Mucosa of descending colon (tissue), 3 donors: ENCODE measurements at regions not wholly inside any gene's neighbourhood (a gene's known extent, or its start where the extent isn't known, plus 50 kb on each side); places are given as distances from the start of the nearest gene placed in this dataset.

Experiments
- ATAC-seq: fragments of 200-7000 bp; cut with Tn5 transposase; one replicate; pipeline ENCODE4 v1.9.1; 2020; ENCODE audit warnings: mild to moderate bottlenecking, moderate library complexity
- DNase-seq, 3 donors: peaks; one replicate each; pipeline ENCODE4 v3.0.0-alpha.2; 2020
- H3K36me3 ChIP-seq: fragments of 200-600 bp; one replicate; pipeline ENCODE4 v1.8.0; 2021; ENCODE audit warnings: low read depth, mild to moderate bottlenecking
- H3K4me1 ChIP-seq: fragments of 200-600 bp; one replicate; pipeline ENCODE4 v1.8.0; 2021; ENCODE audit warnings: low read depth, mild to moderate bottlenecking
- H3K4me3 ChIP-seq: fragments of 200-600 bp; one replicate; pipeline ENCODE4 v1.8.0; 2021; ENCODE audit warnings: mild to moderate bottlenecking
- H3K9me3 ChIP-seq: fragments of 200-600 bp; one replicate; pipeline ENCODE4 v1.8.0; 2021; ENCODE audit warnings: mild to moderate bottlenecking
- CTCF ChIP-seq: fragments of 200-600 bp; IDR thresholded peaks from one replicate; pipeline ENCODE4 v1.8.0; 2022; ENCODE audit warnings: antibody characterized with exemption, mild to moderate bottlenecking
- intact Hi-C, 2 donors: fragments of 100-400 bp; cut with DNase I in 1 of 2; cut with micrococcal nuclease in 1 of 2; formaldehyde crosslinking; loops; one replicate each; pipeline versions ENCODE4 v1.11.0 to v1.11.1; 2022; cut with DNase I, micrococcal nuclease
- donor health status: DM: no; HTN: no; CAD: no; lungs with moderate emphysema.
- donor health status: DM: no; HTN: no; CAD: no.
- donor health status: DM: no; HTN: yes; CAD: no.

- Histone ChIP-seq H3K4me1 (no peaks in the 10 kb centered on the region), H3K36me3 (no peaks in the 10 kb centered on the region), H3K9me3 (no peaks in the 10 kb centered on the region), H3K4me3 (no peak overlapping the region)
- intact Hi-C loops, result no loop called here
- no peak for TF ChIP-seq CTCF
- DNase-seq (no peak), ATAC-seq (no peak)
Measured at GRCh38 chr12:131347345-131347714, 363.6 kb upstream of the SFSWAP start.

GRCh38 chr12:131347732-131348131 is 363.2 kb upstream of the SFSWAP start:
- intact Hi-C loops, result no loop called here
- ATAC-seq (no peak), DNase-seq (no peak)
- Histone ChIP-seq H3K4me1 (no peaks in the 10 kb centered on the region), H3K36me3 (no peaks in the 10 kb centered on the region), H3K4me3 (no peak overlapping the region), H3K9me3 (no peaks in the 10 kb centered on the region)
- no peak for TF ChIP-seq CTCF

- DNase-seq (no peak), ATAC-seq (no peak)
- intact Hi-C loops, result no loop called here
- H3K4me1 ChIP-seq, result no peaks in the 10 kb centered on the region
- no peak for TF ChIP-seq CTCF
- H3K9me3 ChIP-seq, result no peaks in the 10 kb centered on the region
- no peaks in the 10 kb centered on the region for H3K36me3 ChIP-seq
- H3K4me3 ChIP-seq, result no peak overlapping the region
Measured at GRCh38 chr12:131348231-131348630, 362.7 kb upstream of the SFSWAP start.

- no peak for DNase-seq
- Histone ChIP-seq H3K4me3 (no peak overlapping the region), H3K4me1 (no peaks in the 10 kb centered on the region), H3K9me3 (no peaks in the 10 kb centered on the region), H3K36me3 (no peaks in the 10 kb centered on the region)
- intact Hi-C loops, result no loop called here
- no peak for ATAC-seq
- no peak for TF ChIP-seq CTCF
Measured at GRCh38 chr12:131348646-131349045, 362.2 kb upstream of the SFSWAP start.

GRCh38 chr12:131349397-131350127 is 361.3 kb upstream of the SFSWAP start:
- Histone ChIP-seq H3K36me3 (no peaks in the 10 kb centered on the region), H3K9me3 (no peaks in the 10 kb centered on the region), H3K4me3 (no peak overlapping the region), H3K4me1 (no peaks in the 10 kb centered on the region)
- intact Hi-C loops, result no loop called here
- no peak for TF ChIP-seq CTCF
- DNase-seq (no peak), ATAC-seq (no peak)

- intact Hi-C loops, result no loop called here
- Histone ChIP-seq H3K4me3 (no peak overlapping the region), H3K4me1 (no peaks in the 10 kb centered on the region), H3K9me3 (no peaks in the 10 kb centered on the region), H3K36me3 (no peaks in the 10 kb centered on the region)
- ATAC-seq (no peak), DNase-seq (no peak)
- no peak for TF ChIP-seq CTCF
Measured at GRCh38 chr12:131350943-131351318, 360.0 kb upstream of the SFSWAP start.
